Mucosa of rectum (tissue), 2 donors: ENCODE measurements at regions not wholly inside any gene's neighbourhood (a gene's known extent, or its start where the extent isn't known, plus 50 kb on each side); places are given as distances from the start of the nearest gene placed in this dataset.

Experiments used
- H3K27ac ChIP-seq, 2 donors: one replicate each; pipeline ENCODE4 v1.7.0; 2013; ENCODE audit warnings: inconsistent platforms in 2 of 2, low read depth in 2 of 2, low read length in 2 of 2
- H3K27me3 ChIP-seq, 2 donors: one replicate each; pipeline ENCODE4 v1.7.0; 2013; ENCODE audit warnings: low read length in 2 of 2; ENCODE audit not compliant: control insufficient read depth in 2 of 2, insufficient read depth in 2 of 2
- H3K36me3 ChIP-seq, 2 donors: one replicate each; pipeline ENCODE4 v1.7.0; 2013; ENCODE audit warnings: low read length in 2 of 2; ENCODE audit not compliant: control insufficient read depth in 2 of 2, insufficient read depth in 2 of 2
- H3K4me1 ChIP-seq, 2 donors: one replicate each; pipeline ENCODE4 v1.7.0; 2013; ENCODE audit warnings: low read length in 2 of 2, mild to moderate bottlenecking in 1 of 2; ENCODE audit not compliant: control insufficient read depth in 2 of 2, insufficient read depth in 2 of 2
- H3K4me3 ChIP-seq, 2 donors: one replicate each; pipeline ENCODE4 v1.7.0; 2013; ENCODE audit warnings: low read length in 2 of 2
- H3K9ac ChIP-seq, 2 donors: one replicate each; pipeline ENCODE4 v1.7.0; 2013; ENCODE audit warnings: low read length in 2 of 2, low read depth in 1 of 2, mild to moderate bottlenecking in 1 of 2
- H3K9me3 ChIP-seq, 2 donors: one replicate each; pipeline ENCODE4 v1.7.0; 2013; ENCODE audit warnings: low read length in 2 of 2; ENCODE audit not compliant: control insufficient read depth in 2 of 2
- donor health status: healthy.
- donor health status: Normal muscosa, but diverticular disease.

GRCh38 chr4:38606587-38606905 is 57.5 kb upstream of the KLF3 start:
- H3K4me1 ChIP-seq, result peaks cover 15 to 33% of the 10 kb centered on the region in 2 donors
- no peaks in the 10 kb centered on the region for H3K27me3 ChIP-seq
- H3K9ac ChIP-seq, result no peak overlapping the region
- no peaks in the 10 kb centered on the region for H3K9me3 ChIP-seq
- H3K27ac ChIP-seq, result no peak overlapping the region
- no peak overlapping the region for H3K4me3 ChIP-seq
- no peaks in the 10 kb centered on the region for H3K36me3 ChIP-seq

- H3K4me1 ChIP-seq, result peaks cover 27 to 55% of the 10 kb centered on the region in 2 donors
- no peaks in the 10 kb centered on the region for H3K9me3 ChIP-seq
- no peak overlapping the region for H3K4me3 ChIP-seq
- no peaks in the 10 kb centered on the region for H3K36me3 ChIP-seq
- H3K27ac ChIP-seq, result peak overlapping the region; percentile 32 to 37
- no peak overlapping the region for H3K9ac ChIP-seq
- no peaks in the 10 kb centered on the region for H3K27me3 ChIP-seq
Observed at GRCh38 chr4:38609614-38610013, 54.4 kb upstream of the KLF3 start.

GRCh38 chr4:38610521-38610920 is 53.5 kb upstream of the KLF3 start:
- H3K9me3 ChIP-seq, result no peaks in the 10 kb centered on the region
- no peaks in the 10 kb centered on the region for H3K27me3 ChIP-seq
- H3K9ac ChIP-seq, result no peak overlapping the region
- H3K27ac ChIP-seq, result peak overlapping the region; percentile 68 to 85
- peaks cover 27 to 51% of the 10 kb centered on the region in 2 donors for H3K4me1 ChIP-seq
- peak overlapping the region in 1 of 2 donors; percentile 39 for H3K4me3 ChIP-seq
- no peaks in the 10 kb centered on the region for H3K36me3 ChIP-seq

GRCh38 chr4:38610966-38611431 is 53.0 kb upstream of the KLF3 start:
- H3K4me3 ChIP-seq, result peak overlapping the region; percentile 39 to 46

GRCh38 chr4:38611676-38612075 is 52.3 kb upstream of the KLF3 start:
- Histone ChIP-seq H3K9ac (peak overlapping the region in 1 of 2 donors; percentile 59), H3K9me3 (no peaks in the 10 kb centered on the region), H3K36me3 (no peaks in the 10 kb centered on the region), H3K4me1 (peaks cover 22 to 42% of the 10 kb centered on the region in 2 donors), H3K27ac (peak overlapping the region; percentile 68 to 85), H3K4me3 (no peak overlapping the region), H3K27me3 (no peaks in the 10 kb centered on the region)

More at GRCh38 chr4:38610966-38611431, 53.0 kb upstream of the KLF3 start:
- Histone ChIP-seq H3K9ac (peak overlapping the region; percentile 18 to 59), H3K9me3 (no peaks in the 10 kb centered on the region), H3K4me1 (peaks cover 23 to 48% of the 10 kb centered on the region in 2 donors), H3K36me3 (no peaks in the 10 kb centered on the region), H3K27me3 (no peaks in the 10 kb centered on the region), H3K27ac (peak overlapping the region; percentile 68 to 85)

- peak overlapping the region; percentile 31 to 42 for H3K9ac ChIP-seq
- no peaks in the 10 kb centered on the region for H3K27me3 ChIP-seq
- H3K27ac ChIP-seq, result peak overlapping the region; percentile 60 to 77
- H3K4me3 ChIP-seq, result peak overlapping the region in 1 of 2 donors; percentile 20
- H3K36me3 ChIP-seq, result no peaks in the 10 kb centered on the region
- peaks cover 23 to 45% of the 10 kb centered on the region in 2 donors for H3K4me1 ChIP-seq
- H3K9me3 ChIP-seq, result no peaks in the 10 kb centered on the region
Observed at GRCh38 chr4:38612646-38613414, 51.2 kb upstream of the KLF3 start.
